HAP-1 (cell line): ENCODE measurements at regions not wholly inside any gene's neighbourhood (a gene's known extent, or its start where the extent isn't known, plus 50 kb on each side); places are given as distances from the start of the nearest gene placed in this dataset.

ENCODE experiments used
- DNase-seq, 2 experiments: peaks; one replicate each; pipeline ENCODE4 v3.0.0-alpha.2; 2016 to 2020; ENCODE audit warnings: low spot score in 2 of 2
- H3K27me3 ChIP-seq: fragments of 250-450 bp; sonication (Bioruptor Pico); 2 replicates; pipeline ENCODE4 v1.5.1; 2020; ENCODE audit warnings: low read depth, mild to moderate bottlenecking, moderate library complexity
- H3K36me3 ChIP-seq: fragments of 250-450 bp; sonication (Bioruptor Pico); replicated peaks from 2 replicates; pipeline ENCODE4 v1.5.1; 2020; ENCODE audit warnings: mild to moderate bottlenecking
- H3K4me1 ChIP-seq: fragments of 250-450 bp; sonication (Bioruptor Pico); 2 replicates; pipeline ENCODE4 v1.5.1; 2020; ENCODE audit warnings: mild to moderate bottlenecking
- H3K4me3 ChIP-seq: fragments of 250-450 bp; sonication (Bioruptor Pico); 2 replicates; pipeline ENCODE4 v1.5.1; 2020; ENCODE audit warnings: mild to moderate bottlenecking, moderate library complexity
- H3K9me3 ChIP-seq: fragments of 250-450 bp; sonication (Bioruptor Pico); 2 replicates; pipeline ENCODE4 v1.5.1; 2020; ENCODE audit warnings: mild to moderate bottlenecking, moderate library complexity
- in situ Hi-C: fragments of 300-500 bp; cut with MboI; formaldehyde crosslinking; loops from 3 replicates; pipeline ENCODE4 v1.14.3; 2020; ENCODE audit warnings: low sequenced_read_pairs, inconsistent platforms, mixed read lengths

DNA sequence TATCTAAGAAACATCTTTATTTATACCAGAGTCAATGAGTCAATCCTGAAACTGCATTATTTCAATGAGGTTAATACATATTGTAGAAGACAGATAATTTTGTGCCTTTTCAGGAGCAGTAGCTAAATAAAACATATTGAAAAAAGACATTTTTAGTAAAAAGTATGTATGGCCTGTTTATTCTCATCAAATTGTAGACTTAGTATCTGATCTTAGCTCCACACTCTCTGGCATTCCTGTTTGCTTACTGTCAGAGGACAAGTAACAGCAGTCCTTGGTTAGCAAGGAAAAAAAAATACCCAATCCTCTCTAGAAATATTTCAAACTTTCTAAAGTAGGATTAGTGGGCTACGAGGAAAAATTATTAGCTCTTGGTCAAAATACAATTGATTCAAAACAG is 50.5 kb upstream of the GUCY1A1 start:
- Histone ChIP-seq H3K27me3 (no peaks in the 10 kb centered on the region), H3K36me3 (no peaks in the 10 kb centered on the region), H3K9me3 (no peaks in the 10 kb centered on the region), H3K4me3 (no peak overlapping the region), H3K4me1 (no peaks in the 10 kb centered on the region)
- DNase-seq, result no peak
- in situ Hi-C loops, result no loop called here

DNA sequence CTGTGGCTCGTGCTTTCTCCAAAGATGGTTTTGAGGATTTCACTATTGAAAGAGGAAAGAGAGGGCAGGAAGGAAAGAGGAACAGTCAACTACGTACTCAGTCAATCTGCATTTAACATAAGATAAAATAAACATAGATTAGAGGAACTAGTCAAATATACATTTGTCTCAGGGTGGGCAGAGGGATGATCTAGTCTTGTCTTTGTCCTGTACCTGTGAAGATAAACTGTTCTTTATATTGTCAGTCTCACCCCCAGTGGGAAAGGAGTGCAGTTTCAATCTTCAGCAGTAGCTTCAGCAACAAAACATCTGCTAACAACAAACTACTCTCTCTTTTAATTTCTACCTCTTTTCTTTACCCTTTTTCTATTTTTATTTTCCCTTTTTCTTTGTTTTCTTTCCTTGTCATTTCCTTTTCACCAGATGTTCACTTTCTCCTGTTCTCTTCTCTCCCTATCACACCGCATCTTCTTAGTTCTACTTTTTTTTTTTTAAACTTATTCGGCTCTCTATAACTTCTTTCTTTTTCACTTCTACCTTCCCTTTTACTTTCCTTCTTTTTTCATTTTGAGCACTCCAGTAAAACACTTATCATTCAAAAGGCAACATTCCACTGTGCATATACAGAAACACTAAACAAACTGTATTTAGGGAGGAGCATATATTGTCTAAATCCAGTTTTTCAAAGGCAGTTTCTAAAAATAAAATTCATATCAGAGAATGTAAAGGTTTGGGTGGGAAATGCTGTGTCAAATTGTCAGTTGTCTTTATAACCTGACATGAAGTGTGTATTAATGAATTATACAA is 51.4 kb upstream of the GUCY1A1 start:
- H3K27me3 ChIP-seq, result no peaks in the 10 kb centered on the region
- H3K9me3 ChIP-seq, result no peaks in the 10 kb centered on the region
- H3K4me3 ChIP-seq, result no peak overlapping the region
- no peaks in the 10 kb centered on the region for H3K36me3 ChIP-seq
- no peaks in the 10 kb centered on the region for H3K4me1 ChIP-seq
- DNase-seq, result no peak
- in situ Hi-C loops, result no loop called here

- Histone ChIP-seq H3K27me3 (no peaks in the 10 kb centered on the region), H3K9me3 (no peaks in the 10 kb centered on the region), H3K36me3 (no peaks in the 10 kb centered on the region), H3K4me1 (no peaks in the 10 kb centered on the region), H3K4me3 (no peak overlapping the region)
- in situ Hi-C loops, result no loop called here
- no peak for DNase-seq
These were observed 52.4 kb upstream of the GUCY1A1 start for GRCh38 chr4:155614111-155614762.

DNA sequence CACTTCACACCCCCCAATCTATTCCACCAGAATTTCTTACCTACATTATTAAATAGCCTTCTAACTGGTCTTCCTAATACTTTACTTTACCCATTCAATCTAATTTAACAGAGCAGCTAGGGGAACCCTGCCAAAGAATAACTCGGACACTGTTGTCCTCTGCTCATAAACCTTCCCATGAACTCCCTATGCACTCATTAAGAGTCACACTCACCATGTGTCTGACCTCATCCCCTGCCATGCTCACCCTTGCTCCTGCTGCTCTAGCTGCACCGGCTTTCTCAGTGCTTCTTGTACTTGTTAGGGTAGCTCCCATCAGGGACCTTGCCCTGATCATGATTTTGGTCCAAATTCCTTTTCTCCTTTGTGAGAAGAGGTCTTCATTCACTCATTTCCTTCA is 54.6 kb upstream of the GUCY1A1 start:
- in situ Hi-C loops, result no loop called here

GRCh38 chr4:155611501-155611900 is 55.1 kb upstream of the GUCY1A1 start:
- Histone ChIP-seq H3K27me3 (no peaks in the 10 kb centered on the region), H3K4me1 (no peaks in the 10 kb centered on the region), H3K36me3 (no peaks in the 10 kb centered on the region), H3K4me3 (no peak overlapping the region), H3K9me3 (no peaks in the 10 kb centered on the region)
- in situ Hi-C loops, result no loop called here
- no peak for DNase-seq

More for the DNA sequence above, 54.6 kb upstream of the GUCY1A1 start:
- no peaks in the 10 kb centered on the region for H3K27me3 ChIP-seq
- H3K9me3 ChIP-seq, result no peaks in the 10 kb centered on the region
- H3K4me1 ChIP-seq, result no peaks in the 10 kb centered on the region
- no peaks in the 10 kb centered on the region for H3K36me3 ChIP-seq
- H3K4me3 ChIP-seq, result no peak overlapping the region
- DNase-seq, result no peak

GRCh38 chr4:155610143-155610542 is 56.5 kb upstream of the GUCY1A1 start:
- H3K4me1 ChIP-seq, result no peaks in the 10 kb centered on the region
- no peaks in the 10 kb centered on the region for H3K36me3 ChIP-seq
- in situ Hi-C loops, result no loop called here
- no peaks in the 10 kb centered on the region for H3K9me3 ChIP-seq
- no peaks in the 10 kb centered on the region for H3K27me3 ChIP-seq
- no peak for DNase-seq
- no peak overlapping the region for H3K4me3 ChIP-seq

GRCh38 chr4:155609455-155610059 is 57.1 kb upstream of the GUCY1A1 start:
- DNase-seq, result no peak
- H3K9me3 ChIP-seq, result no peaks in the 10 kb centered on the region
- H3K27me3 ChIP-seq, result no peaks in the 10 kb centered on the region
- no peak overlapping the region for H3K4me3 ChIP-seq
- in situ Hi-C loops, result no loop called here
- H3K36me3 ChIP-seq, result no peaks in the 10 kb centered on the region
- no peaks in the 10 kb centered on the region for H3K4me1 ChIP-seq

DNA sequence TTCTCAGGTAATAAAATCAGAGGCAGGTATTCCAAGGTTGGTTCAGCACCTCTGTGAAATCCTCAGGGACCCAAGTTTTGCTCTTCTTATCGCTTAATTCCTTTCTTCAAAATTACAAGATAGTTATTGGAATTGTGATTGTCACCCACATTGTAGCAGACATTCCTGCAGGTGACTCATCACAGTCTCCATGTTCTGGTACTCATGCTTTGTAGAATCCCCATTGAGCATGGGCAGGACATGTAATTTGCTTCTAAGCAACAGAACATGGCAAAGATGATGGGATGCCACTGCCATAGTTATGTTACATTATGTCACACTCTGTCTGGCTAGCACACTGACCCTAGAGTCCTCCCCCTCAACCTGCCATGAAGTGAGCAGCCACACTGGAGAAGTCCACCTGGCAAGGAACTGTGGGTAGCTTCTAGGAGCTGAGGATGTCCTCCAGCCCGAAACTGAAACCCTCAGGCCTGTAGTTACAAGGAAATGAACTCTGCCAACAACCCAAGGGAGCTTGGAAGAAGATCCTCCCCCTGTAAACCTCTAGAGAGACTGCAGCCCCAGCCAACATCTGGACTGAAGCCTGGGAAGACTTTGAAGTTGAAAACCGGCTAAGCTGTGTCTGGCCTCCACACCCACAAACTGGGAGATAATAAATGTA is 58.3 kb upstream of the GUCY1A1 start:
- no peaks in the 10 kb centered on the region for H3K9me3 ChIP-seq
- H3K27me3 ChIP-seq, result no peaks in the 10 kb centered on the region
- no peaks in the 10 kb centered on the region for H3K4me1 ChIP-seq
- in situ Hi-C loops, result no loop called here
- no peak overlapping the region for H3K4me3 ChIP-seq
- no peaks in the 10 kb centered on the region for H3K36me3 ChIP-seq
- DNase-seq, result no peak

- DNase-seq, result no peak
- Histone ChIP-seq H3K27me3 (no peaks in the 10 kb centered on the region), H3K36me3 (no peaks in the 10 kb centered on the region), H3K9me3 (no peaks in the 10 kb centered on the region), H3K4me3 (no peak overlapping the region), H3K4me1 (no peaks in the 10 kb centered on the region)
- in situ Hi-C loops, result no loop called here
These were observed 59.2 kb upstream of the GUCY1A1 start for GRCh38 chr4:155607481-155607880.

DNA sequence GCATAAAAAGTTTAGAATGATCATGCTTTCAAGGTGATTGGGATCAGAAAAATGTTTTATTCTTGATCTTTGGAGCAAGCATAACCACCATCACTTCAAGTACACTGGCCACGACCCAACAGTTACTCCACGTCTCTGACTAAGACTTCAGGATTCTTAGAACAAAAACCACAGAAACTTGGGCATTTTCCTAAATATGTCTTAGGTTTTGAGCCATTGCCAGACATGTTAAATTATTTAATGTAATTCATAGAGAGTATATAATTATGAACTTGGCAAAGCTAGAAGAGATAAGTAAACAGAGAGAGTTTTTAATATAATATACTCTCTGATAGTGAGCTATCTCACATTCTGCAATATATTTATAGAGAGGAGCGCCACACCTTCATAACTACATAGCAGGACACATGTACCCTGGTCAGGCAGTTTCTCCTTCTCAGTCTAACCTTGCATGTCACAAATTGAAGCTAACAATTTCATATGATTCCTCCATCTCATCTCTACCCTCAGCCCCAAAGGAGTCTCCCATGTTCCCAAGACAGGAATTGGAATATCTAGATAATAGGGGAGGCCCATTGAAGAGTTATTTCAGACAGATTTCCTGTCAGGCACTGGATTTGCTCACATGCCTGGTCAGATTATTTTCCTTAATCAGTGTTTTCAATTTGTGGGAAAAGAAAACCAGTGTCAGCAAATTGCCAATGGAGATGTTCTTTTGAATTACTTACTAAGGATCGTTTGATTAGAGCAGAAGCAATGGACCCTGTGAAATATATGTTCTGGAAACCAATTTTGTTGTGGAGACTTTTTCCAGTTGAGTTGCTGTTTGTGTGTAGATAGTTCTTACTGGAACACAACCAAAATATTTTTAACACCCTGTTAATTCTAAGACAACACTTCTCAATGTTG is 61.7 kb upstream of the GUCY1A1 start:
- Histone ChIP-seq H3K36me3 (no peaks in the 10 kb centered on the region), H3K9me3 (no peaks in the 10 kb centered on the region), H3K4me1 (no peaks in the 10 kb centered on the region), H3K4me3 (no peak overlapping the region), H3K27me3 (no peaks in the 10 kb centered on the region)
- in situ Hi-C loops, result no loop called here
- DNase-seq, result no peak

GRCh38 chr4:155603360-155603891 is 63.2 kb upstream of the GUCY1A1 start:
- Histone ChIP-seq H3K4me1 (no peaks in the 10 kb centered on the region), H3K4me3 (no peak overlapping the region), H3K27me3 (no peaks in the 10 kb centered on the region), H3K36me3 (no peaks in the 10 kb centered on the region), H3K9me3 (no peaks in the 10 kb centered on the region)
- in situ Hi-C loops, result no loop called here
- DNase-seq, result no peak

GRCh38 chr4:155602351-155603140 is 64.1 kb upstream of the GUCY1A1 start:
- H3K9me3 ChIP-seq, result no peaks in the 10 kb centered on the region
- no peak for DNase-seq
- in situ Hi-C loops, result no loop called here
- H3K4me1 ChIP-seq, result no peaks in the 10 kb centered on the region
- H3K27me3 ChIP-seq, result no peaks in the 10 kb centered on the region
- no peaks in the 10 kb centered on the region for H3K36me3 ChIP-seq
- no peak overlapping the region for H3K4me3 ChIP-seq
